Activated T-helper 17 cell treated with anti-CD3 and anti-CD28 coated beads, Interleukin-2, amount 50 U/mL, for 72 hours (primary cell): ENCODE measurements at regions not wholly inside any gene's neighbourhood (a gene's known extent, or its start where the extent isn't known, plus 50 kb on each side); places are given as distances from the start of the nearest gene placed in this dataset.
"Not testable (repeated sequence)": the region's sequence is repeated elsewhere in the genome, so short reads cannot be mapped to it uniquely, and the experiment has no call there.

Experiments used
- ATAC-seq: fragments of 150-1000 bp; cut with Tn5 transposase; replicated peaks from 2 replicates; pipeline ENCODE4 v1.10.0; 2021; ENCODE audit warnings: mild to moderate bottlenecking, moderate library complexity
- H3K27ac Mint-ChIP-seq: one replicate; pipeline ENCODE4 v1.8.0; 2022; ENCODE audit warnings: mixed read lengths
- H3K27me3 Mint-ChIP-seq: one replicate; pipeline ENCODE4 v1.8.0; 2022; ENCODE audit warnings: mixed read lengths
- H3K36me3 Mint-ChIP-seq: one replicate; pipeline ENCODE4 v1.8.0; 2022; ENCODE audit warnings: low read depth, mild to moderate bottlenecking, mixed read lengths
- H3K4me1 Mint-ChIP-seq: one replicate; pipeline ENCODE4 v1.8.0; 2022; ENCODE audit warnings: mixed read lengths
- H3K4me3 Mint-ChIP-seq: one replicate; pipeline ENCODE4 v1.8.0; 2022; ENCODE audit warnings: mild to moderate bottlenecking, mixed read lengths
- H3K9me3 Mint-ChIP-seq: one replicate; pipeline ENCODE4 v1.8.0; 2022; ENCODE audit warnings: mixed read lengths

GRCh38 chr2:236775511-236775910 is 205.9 kb downstream of the ACKR3 start:
- H3K4me1 Mint-ChIP-seq = no peaks in the 10 kb centered on the region
- H3K9me3 Mint-ChIP-seq = no peaks in the 10 kb centered on the region
- no peak overlapping the region for H3K27ac Mint-ChIP-seq
- H3K4me3 Mint-ChIP-seq = no peak overlapping the region
- H3K27me3 Mint-ChIP-seq = peaks cover 7% of the 10 kb centered on the region
- ATAC-seq = no peak
- H3K36me3 Mint-ChIP-seq = no peaks in the 10 kb centered on the region

- no peaks in the 10 kb centered on the region for H3K4me1 Mint-ChIP-seq
- peaks cover 3% of the 10 kb centered on the region for H3K27me3 Mint-ChIP-seq
- H3K4me3 Mint-ChIP-seq = no peak overlapping the region
- H3K9me3 Mint-ChIP-seq = no peaks in the 10 kb centered on the region
- H3K36me3 Mint-ChIP-seq = no peaks in the 10 kb centered on the region
- ATAC-seq = no peak
- no peak overlapping the region for H3K27ac Mint-ChIP-seq
These were observed 206.6 kb downstream of the ACKR3 start for GRCh38 chr2:236776206-236776605.

GRCh38 chr2:236776695-236777251 is 207.1 kb downstream of the ACKR3 start:
- H3K4me3 Mint-ChIP-seq = no peak overlapping the region
- H3K27ac Mint-ChIP-seq = no peak overlapping the region
- peaks cover 8% of the 10 kb centered on the region for H3K27me3 Mint-ChIP-seq
- H3K9me3 Mint-ChIP-seq = no peaks in the 10 kb centered on the region
- H3K4me1 Mint-ChIP-seq = no peaks in the 10 kb centered on the region
- no peaks in the 10 kb centered on the region for H3K36me3 Mint-ChIP-seq
- ATAC-seq = no peak

GRCh38 chr2:236777408-236777807 is 207.8 kb downstream of the ACKR3 start:
- Mint-ChIP-seq H3K27ac (no peak overlapping the region), H3K9me3 (no peaks in the 10 kb centered on the region), H3K36me3 (no peaks in the 10 kb centered on the region), H3K4me1 (no peaks in the 10 kb centered on the region), H3K4me3 (no peak overlapping the region), H3K27me3 (peaks cover 13% of the 10 kb centered on the region)
- ATAC-seq = no peak

- H3K27ac Mint-ChIP-seq = no peak overlapping the region
- H3K4me3 Mint-ChIP-seq = no peak overlapping the region
- no peaks in the 10 kb centered on the region for H3K4me1 Mint-ChIP-seq
- H3K27me3 Mint-ChIP-seq = peaks cover 29% of the 10 kb centered on the region
- ATAC-seq = no peak
- no peaks in the 10 kb centered on the region for H3K36me3 Mint-ChIP-seq
- no peaks in the 10 kb centered on the region for H3K9me3 Mint-ChIP-seq
These were observed 212.6 kb downstream of the ACKR3 start for GRCh38 chr2:236781933-236782816.

GRCh38 chr2:236782938-236783337 is 213.3 kb downstream of the ACKR3 start:
- no peak overlapping the region for H3K4me3 Mint-ChIP-seq
- H3K36me3 Mint-ChIP-seq = no peaks in the 10 kb centered on the region
- H3K9me3 Mint-ChIP-seq = peaks cover 4% of the 10 kb centered on the region
- peaks cover 34% of the 10 kb centered on the region for H3K27me3 Mint-ChIP-seq
- peak; percentile 80 for ATAC-seq
- no peaks in the 10 kb centered on the region for H3K4me1 Mint-ChIP-seq
- no peak overlapping the region for H3K27ac Mint-ChIP-seq

- Mint-ChIP-seq H3K4me3 (no peak overlapping the region), H3K36me3 (no peaks in the 10 kb centered on the region), H3K27me3 (peaks cover 34% of the 10 kb centered on the region), H3K9me3 (peaks cover 4% of the 10 kb centered on the region), H3K4me1 (no peaks in the 10 kb centered on the region), H3K27ac (no peak overlapping the region)
- ATAC-seq = no peak
These were observed 213.9 kb downstream of the ACKR3 start for GRCh38 chr2:236783417-236784020.

GRCh38 chr2:236785611-236786057 is 216.0 kb downstream of the ACKR3 start:
- Mint-ChIP-seq H3K27me3 (peaks cover 38% of the 10 kb centered on the region), H3K4me1 (no peaks in the 10 kb centered on the region), H3K4me3 (no peak overlapping the region), H3K9me3 (peaks cover 4% of the 10 kb centered on the region), H3K27ac (no peak overlapping the region), H3K36me3 (no peaks in the 10 kb centered on the region)
- ATAC-seq = no peak

- Mint-ChIP-seq H3K27ac (no peak overlapping the region), H3K4me3 (no peak overlapping the region), H3K4me1 (no peaks in the 10 kb centered on the region), H3K36me3 (no peaks in the 10 kb centered on the region), H3K27me3 (peaks cover 39% of the 10 kb centered on the region), H3K9me3 (peaks cover 4% of the 10 kb centered on the region)
- no peak for ATAC-seq
These were observed 217.1 kb downstream of the ACKR3 start for GRCh38 chr2:236786751-236787150.

GRCh38 chr2:236787376-236787775 is 217.8 kb downstream of the ACKR3 start:
- not testable (repeated sequence) for H3K4me1 Mint-ChIP-seq, H3K27ac Mint-ChIP-seq, H3K4me3 Mint-ChIP-seq, H3K36me3 Mint-ChIP-seq, ATAC-seq, H3K9me3 Mint-ChIP-seq
- H3K27me3 Mint-ChIP-seq = peaks cover 34% of the 10 kb centered on the region

GRCh38 chr2:236787885-236788284 is 218.3 kb downstream of the ACKR3 start:
- H3K36me3 Mint-ChIP-seq = no peaks in the 10 kb centered on the region
- ATAC-seq = no peak
- H3K4me1 Mint-ChIP-seq = no peaks in the 10 kb centered on the region
- peaks cover 34% of the 10 kb centered on the region for H3K27me3 Mint-ChIP-seq
- no peak overlapping the region for H3K27ac Mint-ChIP-seq
- peaks cover 4% of the 10 kb centered on the region for H3K9me3 Mint-ChIP-seq
- H3K4me3 Mint-ChIP-seq = no peak overlapping the region

GRCh38 chr2:236790963-236791362 is 221.3 kb downstream of the ACKR3 start:
- Mint-ChIP-seq H3K36me3 (no peaks in the 10 kb centered on the region), H3K9me3 (peaks cover 4% of the 10 kb centered on the region), H3K4me3 (no peak overlapping the region), H3K4me1 (no peaks in the 10 kb centered on the region), H3K27ac (no peak overlapping the region), H3K27me3 (peaks cover 26% of the 10 kb centered on the region)
- no peak for ATAC-seq

GRCh38 chr2:236793023-236794011 is 223.7 kb downstream of the ACKR3 start:
- Mint-ChIP-seq H3K27ac (no peak overlapping the region), H3K9me3 (no peaks in the 10 kb centered on the region), H3K4me3 (no peak overlapping the region), H3K4me1 (no peaks in the 10 kb centered on the region), H3K36me3 (no peaks in the 10 kb centered on the region), H3K27me3 (peaks cover 20% of the 10 kb centered on the region)
- no peak for ATAC-seq
